GM18498 (cell line): ENCODE measurements at regions not wholly inside any gene's neighbourhood (a gene's known extent, or its start where the extent isn't known, plus 50 kb on each side); places are given as distances from the start of the nearest gene placed in this dataset.
"Not testable (repeated sequence)": the region's sequence is repeated elsewhere in the genome, so short reads cannot be mapped to it uniquely, and the experiment has no call there.

Experiments
- ATAC-seq: cut with Tn5 transposase; IDR thresholded peaks from one replicate; pipeline ENCODE4 v1.9.1; 2021; ENCODE audit warnings: mild to moderate bottlenecking, moderate library complexity; ENCODE audit not compliant: unreplicated experiment

DNA sequence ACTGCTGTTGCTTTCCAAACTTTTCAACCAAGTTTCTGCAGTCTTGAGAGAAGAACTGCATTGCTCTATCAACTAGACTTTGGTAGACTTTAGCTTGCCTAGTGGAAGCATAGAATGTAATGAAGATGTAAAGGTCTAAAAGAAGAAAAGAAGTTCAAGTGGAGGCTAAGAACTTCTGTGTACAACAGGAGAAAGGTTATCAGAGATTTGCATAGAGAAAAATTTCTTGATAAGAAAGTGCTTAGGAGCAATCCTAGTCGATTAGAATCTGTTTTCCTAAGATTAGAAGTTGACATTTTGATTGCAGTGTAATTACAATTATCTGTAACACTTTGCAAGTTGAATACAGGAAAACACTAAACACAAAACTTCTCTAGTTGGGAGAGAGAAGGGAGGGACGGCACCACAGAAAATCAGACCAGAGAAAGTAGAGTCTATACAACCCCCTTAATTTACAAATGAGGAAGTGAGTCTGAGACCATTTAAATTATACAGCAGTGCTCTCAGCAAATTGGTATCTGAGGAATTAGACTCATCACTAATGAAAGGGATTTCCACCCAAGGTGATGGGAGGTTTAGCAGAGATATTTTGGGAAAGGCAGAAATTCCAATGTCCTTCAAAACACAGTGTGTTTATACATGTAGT, 194.3 kb upstream of the MARCKS start:
- peak; percentile 82 for ATAC-seq

DNA sequence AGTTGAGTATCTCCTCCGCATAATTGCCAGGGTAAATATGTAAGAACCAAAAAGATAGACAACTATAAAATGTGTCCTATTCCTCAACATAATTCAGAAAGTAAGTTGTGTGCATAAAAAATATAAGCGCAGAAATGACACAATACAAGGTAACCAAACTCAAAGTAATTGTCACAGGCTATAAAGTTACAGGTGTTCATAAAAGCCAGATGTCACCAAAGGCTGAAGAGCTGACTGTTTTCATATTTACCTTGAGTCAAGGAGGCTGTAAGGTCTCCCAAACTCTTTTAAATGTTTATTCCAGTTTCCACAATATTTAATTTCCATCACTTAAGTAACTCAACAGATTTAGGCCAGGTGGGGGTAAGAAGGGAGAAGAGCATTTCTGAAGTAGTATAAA, 192.2 kb upstream of the MARCKS start:
- no peak for ATAC-seq

DNA sequence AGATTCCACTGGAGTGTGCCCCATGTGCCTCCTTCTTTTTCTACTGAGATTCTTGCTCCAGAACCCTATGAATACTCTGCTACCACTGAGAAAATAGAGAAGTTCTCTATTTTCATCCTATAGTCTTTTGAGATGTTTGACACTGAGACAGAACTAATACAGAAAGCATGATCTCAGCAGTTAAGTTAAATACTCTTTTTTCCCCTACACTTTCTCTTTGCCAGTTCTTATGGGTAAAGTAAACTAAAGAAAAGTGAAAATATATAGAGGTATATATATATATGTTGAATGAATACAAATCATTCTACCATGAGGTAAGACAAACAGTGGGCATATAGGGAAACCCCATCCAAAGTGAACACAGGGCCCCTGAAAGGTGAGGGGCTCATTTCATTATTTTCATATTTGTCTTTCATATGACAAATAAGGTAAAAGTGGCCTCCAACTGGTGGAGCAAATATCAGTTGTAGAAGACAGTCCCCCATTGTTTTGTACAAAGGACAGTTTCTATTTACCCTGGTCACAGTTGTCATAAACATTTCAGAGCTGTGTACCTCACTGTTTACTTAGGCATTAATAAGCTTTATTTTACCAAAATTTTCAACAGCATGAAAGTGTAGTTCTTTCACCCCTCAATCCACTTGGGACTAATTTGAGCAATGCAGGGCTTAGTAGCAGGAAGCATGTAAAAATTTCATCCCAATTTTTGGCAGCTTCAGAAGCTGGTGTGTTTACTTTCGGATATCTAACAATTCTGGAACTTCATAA, 188.3 kb upstream of the MARCKS start:
- ATAC-seq = peak; percentile 59

DNA sequence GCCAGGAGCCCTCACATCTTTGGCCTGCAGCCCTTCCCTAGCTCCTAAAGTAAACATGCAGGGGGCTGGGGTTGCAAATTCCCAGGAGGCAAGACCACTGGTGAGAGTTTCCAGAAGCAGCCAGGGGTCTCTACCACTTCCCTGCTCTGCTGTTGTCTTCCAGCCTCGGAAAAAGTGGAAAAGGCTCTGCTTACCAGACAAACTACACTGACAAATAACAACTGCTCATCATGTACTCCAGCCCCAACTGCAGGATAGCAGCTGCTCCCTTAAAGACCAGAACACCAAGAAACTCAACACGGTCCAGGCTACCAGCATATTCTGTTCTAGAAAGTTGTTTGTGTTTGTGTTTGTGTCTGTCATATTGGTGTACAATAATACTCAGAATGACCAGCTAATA, 187.5 kb upstream of the MARCKS start:
- no peak for ATAC-seq

DNA sequence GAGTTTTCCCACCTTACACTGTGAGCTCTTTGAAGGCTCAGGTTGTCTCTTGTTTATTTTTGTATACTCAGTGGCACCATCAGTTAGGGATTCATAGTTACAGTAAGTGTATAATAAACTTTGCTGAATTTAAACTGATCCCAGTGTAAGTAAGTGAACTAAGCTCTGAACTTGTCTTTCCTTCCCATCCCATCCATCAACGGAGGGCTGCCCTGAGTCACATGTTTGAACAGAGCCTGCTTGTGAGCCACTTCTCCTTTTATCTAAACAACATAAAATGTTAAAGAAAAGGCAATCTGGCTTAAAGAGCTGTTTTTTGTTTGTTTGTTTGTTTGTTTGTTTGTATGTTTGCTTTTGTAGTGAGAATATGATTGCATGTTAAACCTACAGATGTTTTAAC, 185.7 kb upstream of the MARCKS start:
- no peak for ATAC-seq

DNA sequence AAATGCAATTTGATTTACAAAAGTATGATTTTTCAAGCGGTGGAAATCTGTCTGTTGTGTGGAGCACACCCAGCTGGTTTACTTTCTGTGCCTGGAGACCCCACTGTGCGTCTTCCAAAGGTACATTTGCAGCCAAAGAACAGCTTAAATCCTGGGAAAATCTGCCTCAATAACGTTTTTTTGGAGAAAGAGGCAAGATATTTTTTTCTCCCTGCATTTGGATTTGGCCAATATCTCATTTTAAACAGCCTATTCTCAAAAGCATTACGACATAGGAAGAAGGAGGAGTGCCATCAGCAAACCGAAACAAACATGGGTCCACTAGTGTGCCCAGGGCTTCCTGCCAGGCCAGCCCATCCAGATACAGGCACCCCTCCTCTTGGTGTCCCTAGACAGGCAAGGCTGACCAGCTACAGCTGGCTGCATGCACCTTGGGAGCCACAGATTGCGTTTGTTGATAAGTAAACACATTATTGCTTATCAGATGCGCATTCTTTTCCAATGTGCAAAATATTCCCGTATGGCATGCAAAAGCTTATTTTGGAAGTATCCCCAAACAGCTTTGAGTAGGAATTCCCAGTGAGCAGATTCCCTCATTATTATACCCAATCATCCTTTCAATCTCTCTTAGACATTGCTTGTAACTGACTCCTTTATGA, 184.5 kb upstream of the MARCKS start:
- ATAC-seq = no peak

DNA sequence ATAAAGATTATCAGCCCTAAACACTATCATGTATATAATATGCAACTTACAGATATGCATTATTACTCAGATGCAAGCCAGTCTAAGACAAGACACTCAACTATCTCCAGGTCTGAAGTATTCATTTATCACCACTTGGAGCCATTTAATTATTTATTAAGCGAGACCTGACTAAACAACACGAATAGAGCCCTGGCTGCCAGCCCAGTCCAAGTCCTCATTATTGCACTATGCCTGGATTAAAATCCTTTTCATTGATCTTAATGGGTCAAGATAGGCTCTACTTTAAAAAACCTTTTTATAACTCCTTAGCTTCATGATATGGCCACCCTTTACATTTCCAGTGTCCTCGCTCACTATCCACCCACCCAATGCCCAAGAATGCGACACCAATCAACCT, 183.1 kb upstream of the MARCKS start:
- no peak for ATAC-seq

DNA sequence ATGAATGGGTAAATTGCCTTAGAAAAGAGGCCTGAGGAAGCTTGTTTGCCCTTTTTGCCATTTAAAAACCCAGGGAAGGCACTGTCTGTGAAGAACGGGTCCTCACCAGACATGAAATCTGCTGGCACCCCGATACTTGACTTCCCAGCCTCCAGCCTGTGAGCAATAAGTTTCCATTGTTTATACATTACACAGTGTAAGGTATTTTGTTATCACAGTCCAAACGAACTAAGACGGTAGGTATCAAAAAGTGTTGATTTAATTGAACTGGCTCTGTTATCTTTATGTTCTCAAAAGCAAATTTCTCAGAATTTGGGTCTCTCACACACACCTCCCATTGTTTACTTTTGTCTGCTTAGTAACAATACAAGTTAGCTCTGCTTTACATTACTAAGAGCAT, 181.1 kb upstream of the MARCKS start:
- ATAC-seq = no peak

DNA sequence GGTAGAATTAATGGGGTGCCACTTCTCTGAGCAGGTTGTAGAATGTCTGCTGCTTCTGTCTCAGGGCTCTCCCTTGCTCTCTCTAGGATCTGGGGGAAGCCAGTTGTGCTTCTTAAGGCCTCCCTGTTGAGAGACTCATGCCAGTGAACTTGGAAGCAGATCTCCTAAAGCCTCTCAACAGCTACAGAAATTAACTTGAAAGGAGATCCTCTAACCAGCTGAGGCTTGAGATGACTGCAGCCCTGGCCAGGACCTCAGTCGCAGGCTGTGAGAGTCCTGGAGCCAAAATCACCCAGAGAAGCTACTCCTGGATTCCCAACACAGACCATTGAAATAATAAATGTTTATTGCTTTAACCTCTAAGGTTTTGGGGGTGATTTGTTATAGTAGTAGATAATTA, 180.2 kb upstream of the MARCKS start:
- no peak for ATAC-seq

DNA sequence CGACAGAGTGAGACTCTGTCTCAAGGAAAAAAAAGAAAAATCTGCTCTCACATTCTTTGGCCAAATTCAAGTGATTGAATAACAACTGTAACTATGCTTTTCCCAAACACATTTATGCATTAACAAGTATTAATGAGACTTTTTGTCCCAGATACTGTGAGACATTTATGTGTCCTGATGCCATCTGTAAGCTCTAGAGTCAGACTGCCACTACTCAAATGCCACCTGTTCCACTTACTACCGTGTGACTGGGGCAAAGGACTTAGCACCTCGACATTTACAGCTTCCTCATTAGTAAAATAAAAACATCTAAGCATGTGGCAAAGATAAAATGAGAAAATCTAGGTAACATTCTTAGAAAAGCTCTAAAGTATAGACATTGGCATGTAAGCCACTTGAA, 178.1 kb upstream of the MARCKS start:
- ATAC-seq = no peak

DNA sequence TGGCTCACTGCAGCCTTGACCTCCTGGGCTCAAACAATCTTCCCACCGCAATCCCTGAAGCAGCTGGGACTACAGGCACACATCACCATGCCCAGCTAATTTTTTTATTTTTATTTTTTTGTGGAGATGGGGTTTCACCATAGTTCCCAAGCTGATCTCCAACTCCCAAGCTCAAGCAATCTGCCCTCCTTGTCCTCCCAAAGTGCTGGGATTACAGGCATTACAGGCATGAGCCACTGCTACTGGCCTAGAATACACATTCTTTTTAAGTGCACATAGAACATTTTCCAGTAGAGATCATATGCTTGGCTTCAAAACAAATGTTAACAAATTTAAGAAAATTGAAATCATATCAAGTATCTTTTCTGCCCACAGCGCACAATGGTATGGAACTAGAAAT, 176.8 kb upstream of the MARCKS start:
- no peak for ATAC-seq

DNA sequence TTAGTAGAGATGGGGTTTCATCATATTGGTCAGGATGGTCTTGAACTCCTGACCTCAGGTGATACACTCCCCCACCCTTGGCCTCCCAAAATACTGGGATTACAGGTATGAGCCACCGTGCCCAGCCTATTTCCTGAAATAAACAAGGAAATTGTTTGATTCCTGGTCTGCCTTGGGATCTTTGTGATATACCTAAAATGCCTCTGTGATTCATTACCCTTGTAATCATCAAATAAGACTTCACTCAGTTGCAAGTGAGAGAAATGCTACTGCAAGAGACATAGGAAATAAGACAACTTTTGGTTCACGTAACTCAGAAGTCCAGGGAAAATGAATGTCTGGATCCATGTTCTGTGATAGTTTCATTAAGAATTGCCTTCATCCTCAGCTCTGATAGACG, 173.2 kb upstream of the MARCKS start:
- no peak for ATAC-seq

DNA sequence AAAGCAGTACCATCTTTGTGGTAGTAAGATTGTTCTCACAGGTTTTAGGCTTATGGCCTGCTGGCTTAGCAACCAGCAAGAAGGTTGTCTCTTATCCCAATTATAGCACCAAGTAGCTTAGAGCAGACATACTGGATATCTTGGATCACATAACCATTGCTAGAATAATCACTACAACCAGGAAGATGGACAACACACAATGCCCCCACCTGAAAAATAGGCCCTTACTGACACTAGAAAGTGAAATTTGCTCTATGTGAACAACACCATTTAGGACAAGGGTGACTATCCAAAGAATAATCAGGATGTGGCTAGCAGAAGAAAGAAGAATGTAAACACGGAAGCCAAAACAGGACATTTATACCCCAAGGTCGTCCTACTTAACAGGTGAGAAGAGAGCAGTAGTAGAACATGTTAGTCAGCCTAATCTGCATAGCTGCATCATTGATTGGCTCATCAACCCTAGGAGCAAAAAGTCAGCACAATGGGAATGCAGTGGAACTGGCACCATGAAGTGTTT, 172.7 kb upstream of the MARCKS start:
- no peak for ATAC-seq

DNA sequence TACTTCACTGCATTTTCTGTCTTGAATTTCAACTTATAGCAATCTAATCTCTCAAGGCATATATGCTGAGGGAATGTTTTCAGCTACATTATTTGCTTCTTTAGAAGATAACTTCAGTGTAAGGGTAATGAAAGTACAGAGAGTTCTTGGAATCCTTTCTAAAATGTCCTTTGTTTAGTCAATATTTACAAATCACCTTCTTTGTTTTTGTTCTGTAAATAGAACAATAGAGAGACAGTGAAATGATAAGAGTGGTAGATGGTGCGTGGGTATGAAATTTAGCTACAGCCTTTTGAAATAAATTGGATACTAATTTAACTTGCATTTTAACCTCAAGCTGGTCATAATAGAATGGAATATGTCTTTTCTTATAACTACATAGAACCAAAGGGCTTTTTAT, 171.1 kb upstream of the MARCKS start:
- ATAC-seq = no peak

DNA sequence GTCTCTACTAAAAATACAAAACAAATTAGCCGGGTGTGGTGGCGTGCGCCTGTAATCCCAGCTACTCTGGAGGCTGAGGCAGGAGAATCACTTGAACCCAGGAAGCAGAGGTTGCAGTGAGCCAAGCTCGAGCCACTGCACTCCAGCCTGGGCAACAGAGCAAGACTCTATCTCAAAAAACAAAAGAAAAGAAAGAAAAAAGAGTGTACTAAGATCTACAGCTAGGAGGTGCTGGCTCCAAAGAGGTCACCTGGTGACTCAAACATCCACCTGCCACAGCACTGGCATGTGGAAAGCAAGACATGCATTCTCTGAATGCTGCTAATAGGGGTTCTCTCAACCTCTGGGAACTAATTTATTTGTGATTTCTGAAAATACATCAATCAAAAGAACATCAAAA, 167.5 kb upstream of the MARCKS start:
- ATAC-seq = not testable (repeated sequence)

DNA sequence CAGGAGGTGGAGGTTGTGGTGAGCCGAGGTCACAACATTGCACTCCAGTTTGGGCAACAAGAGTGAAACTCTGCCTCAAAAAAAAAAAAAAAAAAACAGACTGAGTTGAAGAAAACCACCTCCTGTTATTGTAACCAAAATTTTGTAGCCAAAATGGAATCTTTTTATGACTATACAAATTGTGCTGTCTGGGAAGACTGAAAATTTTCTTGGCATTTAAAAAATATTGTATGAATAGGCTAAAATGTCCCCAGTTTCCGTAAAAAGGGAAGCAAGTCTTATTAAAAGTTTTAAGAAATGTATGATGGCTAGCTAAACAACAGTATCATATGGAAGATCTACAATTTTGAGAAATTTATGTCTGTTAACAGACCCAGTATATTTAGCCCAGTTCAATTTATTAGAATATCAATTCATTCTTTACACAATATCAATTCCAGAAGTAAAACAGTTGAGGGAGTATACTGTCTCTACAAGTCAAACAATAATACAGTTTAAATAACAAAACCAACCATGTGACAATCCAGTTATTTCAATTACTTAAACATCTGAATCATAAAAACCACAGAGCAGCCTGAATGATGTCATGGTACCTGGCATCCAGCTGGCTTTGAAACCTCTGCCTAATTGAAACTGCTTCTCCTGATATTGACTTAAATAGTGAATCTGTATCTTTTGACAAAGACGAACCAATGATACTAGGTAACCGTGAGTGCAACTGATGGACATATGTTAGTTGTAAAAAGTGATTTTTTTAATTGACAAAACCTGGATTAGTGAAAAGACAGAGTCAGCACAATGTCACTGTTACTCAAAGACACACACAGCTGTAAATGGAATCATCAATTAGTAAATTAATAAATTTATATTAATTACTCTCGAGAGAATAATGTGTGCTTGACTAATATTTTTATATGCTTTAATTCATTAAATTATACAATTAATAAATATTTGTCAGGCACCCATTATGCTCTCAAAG, 166.6 kb upstream of the MARCKS start:
- peak; percentile 78 for ATAC-seq

DNA sequence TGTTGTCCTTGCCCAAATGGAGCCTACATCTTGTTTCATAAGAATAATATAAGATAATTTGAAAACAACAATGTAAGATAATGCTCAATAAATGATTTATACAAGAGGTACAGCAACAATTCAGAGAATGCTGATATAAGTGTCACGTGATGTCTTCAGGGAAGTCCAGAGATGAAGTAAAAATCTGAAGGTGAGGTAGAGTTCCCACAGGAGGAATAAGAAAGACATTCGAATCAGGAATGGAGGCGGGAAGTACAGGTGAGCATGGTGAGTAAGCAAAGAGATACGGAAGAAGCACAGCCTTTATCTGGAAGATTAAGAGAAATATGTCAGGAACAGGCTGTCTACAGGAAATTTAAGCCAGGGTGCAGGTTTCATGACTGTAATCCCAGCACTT, 165.9 kb upstream of the MARCKS start:
- no peak for ATAC-seq

DNA sequence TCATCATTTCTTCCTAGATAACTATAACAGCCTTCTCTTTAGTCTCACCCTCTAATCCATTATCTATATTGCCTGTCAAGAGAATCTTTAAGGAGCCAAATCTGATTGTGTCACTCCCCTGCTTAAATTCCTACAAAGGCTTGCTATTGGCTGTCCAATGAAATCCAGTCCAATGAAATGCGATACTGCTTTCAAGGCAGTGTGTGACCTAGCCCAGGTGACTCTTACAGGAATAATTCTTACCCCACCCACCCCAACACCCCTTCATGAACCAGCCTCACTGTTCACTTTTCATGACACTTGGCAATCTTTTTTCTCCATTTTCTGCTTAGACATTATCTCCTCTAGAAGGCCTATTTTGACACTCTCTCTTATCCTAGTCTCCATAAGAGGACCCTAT, 163.3 kb upstream of the MARCKS start:
- ATAC-seq = no peak

DNA sequence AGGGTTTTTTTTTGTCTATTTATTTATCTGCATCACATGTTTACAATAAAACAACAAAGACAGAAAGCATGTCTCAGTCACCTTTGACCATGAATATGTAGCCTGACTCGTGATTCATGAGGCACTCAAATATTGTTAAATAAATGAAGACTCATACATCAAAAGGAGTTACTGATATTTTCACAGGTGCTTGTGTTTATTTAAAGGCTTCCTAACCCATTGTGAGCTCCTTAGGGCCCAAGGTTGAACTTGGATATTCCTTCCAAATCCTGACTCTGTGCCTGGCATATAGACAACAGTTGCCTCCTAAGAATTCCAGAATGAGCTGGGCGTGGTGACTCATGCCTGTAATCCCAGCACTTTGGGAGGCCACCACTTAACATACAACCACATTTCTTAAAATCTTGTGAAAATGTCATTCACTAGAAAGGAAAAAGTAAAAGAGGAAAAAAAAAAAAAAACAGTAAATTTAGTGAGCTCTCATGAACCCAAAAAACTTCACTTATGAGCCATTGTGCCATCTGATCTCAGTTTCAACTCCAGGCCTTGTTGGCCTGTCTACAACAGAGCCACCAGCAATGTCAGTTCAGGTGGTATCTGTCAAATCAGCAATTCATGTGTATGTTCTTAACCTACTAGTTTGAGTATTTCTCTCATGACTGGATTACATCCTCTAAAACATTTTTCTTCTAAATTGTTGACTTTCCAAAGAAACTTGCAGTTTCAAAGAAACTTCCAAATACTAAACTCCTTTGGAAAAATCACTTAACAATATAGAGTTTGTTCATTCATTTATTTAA, 162.7 kb upstream of the MARCKS start:
- no peak for ATAC-seq

DNA sequence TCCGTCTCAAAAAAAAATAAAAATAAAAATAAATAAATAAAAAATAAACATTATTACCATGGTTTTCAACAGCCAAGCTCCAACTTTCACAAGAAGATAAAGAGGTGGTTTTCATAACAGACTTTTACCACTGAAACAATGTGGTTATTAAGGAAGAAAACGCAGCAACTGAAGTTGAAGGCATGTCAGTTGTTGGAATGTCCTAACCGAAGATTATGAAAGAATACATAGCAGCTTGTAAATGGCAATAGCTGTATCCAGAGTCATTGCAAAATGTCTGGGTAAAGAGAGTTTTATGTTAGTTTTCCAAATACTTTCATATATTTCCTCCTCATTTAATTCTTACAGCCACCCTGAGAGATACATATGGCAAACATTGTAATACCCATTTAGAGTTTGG, 161.6 kb upstream of the MARCKS start:
- no peak for ATAC-seq
